K562 (cell line): ENCODE measurements at regions not wholly inside any gene's neighbourhood (a gene's known extent, or its start where the extent isn't known, plus 50 kb on each side); places are given as distances from the start of the nearest gene placed in this dataset.

Experiments used
- ATAC-seq: fragments of 200-7000 bp; cut with Tn5 transposase; 3 replicates; pipeline ENCODE4 v1.9.1; 2020; ENCODE audit warnings: moderate library complexity
- BruUV-seq: library from RNA; stranded (reverse); fragments of 400-500 nt; replicated peaks from 2 replicates; lab custom pipeline; 2021; lab: Mats Ljungman, UMichigan
- CTCF ChIA-PET: fragments of 300-600 bp; formaldehyde crosslinking; extraction: SDS; loops from one replicate; lab custom pipeline; 2021; ENCODE audit warnings: low intra/inter-chr PET ratio; lab: Yijun Ruan, JAX
- POLR2A ChIA-PET: fragments of 300-600, 350-650 bp; sonication (Branson Sonifier 250); formaldehyde crosslinking; extraction: SDS; loops from one replicate; lab custom pipeline; 2021; ENCODE audit warnings: antibody characterized with exemption, inconsistent platforms; lab: Yijun Ruan, JAX
- DNase-seq, 4 experiments: peaks; one replicate each; pipeline versions ENCODE4 v3.0.0 to v3.0.0-alpha.2; 2011 to 2018; ENCODE audit warnings: low spot score in 3 of 4, mixed read lengths in 3 of 4; ENCODE audit errors: extremely low read depth in 1 of 4
- FAIRE-seq: peaks from 2 replicates; lab custom pipeline; 2011; peaks lifted over from hg19 to GRCh38; lab: Jason Lieb, UNC
- H2AFZ ChIP-seq: 2 replicates; pipeline ENCODE4 v1.6.0; 2011; ENCODE audit warnings: low read depth, low read length, control low read depth, inconsistent platforms
- H3K27ac ChIP-seq: fragments of 200-600 bp; 3 replicates; pipeline ENCODE4 v1.8.0; 2011; ENCODE audit warnings: low read depth, mild to moderate bottlenecking, control low read depth, inconsistent platforms, low read length, moderate library complexity, mixed read lengths; ENCODE audit errors: extremely low read depth
- H3K27me3 ChIP-seq, 2 experiments: fragments of 300-600 bp in 1 of 2; 2 replicates in 1 of 2; 3 replicates in 1 of 2; pipeline versions ENCODE4 v1.6.0 to v1.8.0; 2011; ENCODE audit warnings: inconsistent platforms in 2 of 2, low read length in 2 of 2, mild to moderate bottlenecking in 1 of 2, mixed read lengths in 1 of 2, moderate library complexity in 1 of 2; ENCODE audit not compliant: control insufficient read depth in 2 of 2, insufficient read depth in 2 of 2
- H3K36me3 ChIP-seq: fragments of 300-600 bp; 3 replicates; pipeline ENCODE4 v1.8.0; 2011; ENCODE audit warnings: mild to moderate bottlenecking, low read length, inconsistent platforms; ENCODE audit not compliant: control insufficient read depth, insufficient read depth
- H3K4me1 ChIP-seq, 2 experiments: fragments of 200-600 bp in 1 of 2; replicated peaks in 1 of 2; 2 replicates in 1 of 2; 3 replicates in 1 of 2; pipeline versions ENCODE4 v1.5.1 to v1.8.0; 2011; ENCODE audit warnings: inconsistent platforms in 2 of 2, low read length in 2 of 2, mild to moderate bottlenecking in 1 of 2, mixed read lengths in 1 of 2, moderate library complexity in 1 of 2; ENCODE audit not compliant: control insufficient read depth in 2 of 2, insufficient read depth in 2 of 2
- H3K4me2 ChIP-seq: 2 replicates; pipeline ENCODE4 v1.6.1; 2011; ENCODE audit warnings: low read length, control low read depth, inconsistent platforms, mixed read lengths; ENCODE audit not compliant: insufficient read depth
- H3K4me3 ChIP-seq: fragments of 200-600 bp; sonication (generic), shearing (Covaris generic); 2 replicates; pipeline ENCODE4 v1.5.1; 2016; ENCODE audit warnings: control low read depth, inconsistent platforms
- H3K79me2 ChIP-seq: fragments of 200-600 bp; 3 replicates; pipeline ENCODE4 v1.8.0; 2011; ENCODE audit warnings: low read length, inconsistent platforms; ENCODE audit not compliant: control insufficient read depth, insufficient read depth
- H3K9ac ChIP-seq, 2 experiments: 2 replicates each; pipeline versions ENCODE4 v1.6.0 to v1.6.1; 2011; ENCODE audit warnings: low read depth in 2 of 2, low read length in 2 of 2, control low read depth in 1 of 2, inconsistent platforms in 1 of 2, mild to moderate bottlenecking in 1 of 2, mixed read lengths in 1 of 2; ENCODE audit not compliant: insufficient read depth in 1 of 2
- H3K9me1 ChIP-seq: one replicate; pipeline ENCODE4 v1.6.0; 2011; ENCODE audit warnings: inconsistent platforms, mild to moderate bottlenecking, low read length, moderate library complexity; ENCODE audit not compliant: control insufficient read depth, insufficient read depth
- H3K9me3 ChIP-seq: replicated peaks from 2 replicates; pipeline ENCODE4 v1.5.1; 2011; ENCODE audit warnings: low read depth, low read length, inconsistent platforms; ENCODE audit not compliant: control insufficient read depth, insufficient read depth
- H4K20me1 ChIP-seq: replicated peaks from 2 replicates; pipeline ENCODE4 v1.6.1; 2011; ENCODE audit warnings: low read length, inconsistent platforms, mixed read lengths; ENCODE audit not compliant: control insufficient read depth, insufficient read depth
- CHD7 ChIP-seq: fragments of 200-600 bp; sonication (generic); IDR thresholded peaks from one replicate; pipeline ENCODE4 v1.6.1; 2012; ENCODE audit warnings: mild to moderate bottlenecking, low read depth, low read length, inconsistent platforms
- HDAC6 ChIP-seq: IDR thresholded peaks from 2 replicates; pipeline ENCODE4 v1.6.1; 2012; ENCODE audit warnings: low read depth, mild to moderate bottlenecking, control low read depth, inconsistent platforms, low read length, moderate library complexity
- NKRF ChIP-seq: fragments of 450-650 bp; IDR thresholded peaks from 2 replicates; pipeline ENCODE4 v1.6.1; 2016; ENCODE audit warnings: borderline replicate concordance
- SETDB1 ChIP-seq: IDR thresholded peaks from one replicate; pipeline ENCODE4 v1.6.1; 2012; ENCODE audit warnings: low read length, control low read depth, inconsistent platforms
- ZKSCAN1 ChIP-seq: fragments of 150-350 bp; IDR thresholded peaks from 2 replicates; pipeline ENCODE4 v1.6.1; 2016; ENCODE audit warnings: low read depth, low read length
- WGBS: fragments of 100-300 bp; shearing (Covaris generic); methylation state at CpG from one replicate; pipeline ENCODE4 v1.1.6; 2016; ENCODE audit warnings: low coverage, mixed read lengths; ENCODE audit not compliant: insufficient coverage; ENCODE audit errors: missing lambda C conversion rate; 5-methylcytosine and 5-hydroxymethylcytosine counted together
- in situ Hi-C: fragments of 300-500 bp; cut with MboI; formaldehyde crosslinking; loops from 4 replicates; pipeline ENCODE4 v1.15.0; 2018; ENCODE audit warnings: inconsistent platforms, mixed read lengths
- intact Hi-C: fragments of 100-400 bp; cut with micrococcal nuclease; formaldehyde crosslinking; loops from 2 replicates; pipeline ENCODE4 v1.14.2; 2022
- TF ChIP-seq, protein P1 (sequence below): fragments of 450-650 bp; formaldehyde crosslinking; IDR thresholded peaks from 2 replicates; pipeline ENCODE4 v1.4.0; 2020; ENCODE audit warnings: mild to moderate bottlenecking

GRCh38 chr22:48944751-48945620, 882.7 kb downstream of the BRD1 start:
- Histone ChIP-seq H3K27ac (no peak overlapping the region), H3K4me2 (no peak overlapping the region), H3K4me1 (no peaks in the 10 kb centered on the region), H3K79me2 (no peaks in the 10 kb centered on the region), H4K20me1 (0 out of 2 replicates have a peak, but pooled peaks cover 7% of the 10 kb centered on the region), H3K36me3 (no peaks in the 10 kb centered on the region), H3K27me3 (peaks cover 0 to 13% of the 10 kb centered on the region in 2 experiments; a peak in 1 of 5 replicates), H2AFZ (no peak overlapping the region), H3K9ac (no peak overlapping the region), H3K9me1 (no peaks in the 10 kb centered on the region), H3K4me3 (no peak overlapping the region), H3K9me3 (no peaks in the 10 kb centered on the region)
- intact Hi-C loops: no loop called here
- ChIA-PET POLR2A (no interaction called here), CTCF (no interaction called here)
- BruUV-seq: no TSS peak
- ATAC-seq (no peak), FAIRE-seq (no peak), DNase-seq (no peak)
- in situ Hi-C loops: no loop called here
- WGBS: under 1% methylated on average over 26 of the region's 38 CpGs
- TF ChIP-seq ZKSCAN1 (no peak), NKRF (no peak), SETDB1 (no peak), HDAC6 (no peak), CHD7 (no peak)
- TF ChIP-seq, protein P1, sequence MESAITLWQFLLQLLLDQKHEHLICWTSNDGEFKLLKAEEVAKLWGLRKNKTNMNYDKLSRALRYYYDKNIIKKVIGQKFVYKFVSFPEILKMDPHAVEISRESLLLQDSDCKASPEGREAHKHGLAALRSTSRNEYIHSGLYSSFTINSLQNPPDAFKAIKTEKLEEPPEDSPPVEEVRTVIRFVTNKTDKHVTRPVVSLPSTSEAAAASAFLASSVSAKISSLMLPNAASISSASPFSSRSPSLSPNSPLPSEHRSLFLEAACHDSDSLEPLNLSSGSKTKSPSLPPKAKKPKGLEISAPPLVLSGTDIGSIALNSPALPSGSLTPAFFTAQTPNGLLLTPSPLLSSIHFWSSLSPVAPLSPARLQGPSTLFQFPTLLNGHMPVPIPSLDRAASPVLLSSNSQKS: no peak
